Brain microvascular endothelial cell (primary cell): ENCODE measurements at regions not wholly inside any gene's neighbourhood (a gene's known extent, or its start where the extent isn't known, plus 50 kb on each side); places are given as distances from the start of the nearest gene placed in this dataset.

ENCODE experiments used
- DNase-seq: peaks from one replicate; pipeline ENCODE4 v3.0.0-alpha.2; 2020
- H3K27ac ChIP-seq: fragments of 250-450 bp; sonication (Bioruptor Pico); 2 replicates; pipeline ENCODE4 v1.5.1; 2020; ENCODE audit warnings: mild to moderate bottlenecking, moderate library complexity
- H3K27me3 ChIP-seq: fragments of 250-450 bp; sonication (Bioruptor Pico); replicated peaks from 2 replicates; pipeline ENCODE4 v1.5.1; 2020; ENCODE audit warnings: mild to moderate bottlenecking
- H3K36me3 ChIP-seq: fragments of 250-450 bp; sonication (Bioruptor Pico); replicated peaks from 2 replicates; pipeline ENCODE4 v1.5.1; 2020; ENCODE audit warnings: mild to moderate bottlenecking
- H3K4me3 ChIP-seq: 2 replicates; pipeline ENCODE4 v1.5.1; 2011; ENCODE audit warnings: low read depth, mild to moderate bottlenecking, control low read depth, low read length, moderate library complexity
- in situ Hi-C: cut with HindIII; loops from 2 replicates; pipeline ENCODE4 v1.10.0; 2017; ENCODE audit warnings: low sequenced_read_pairs, low pct_ligation_motif_present
- TF ChIP-seq, protein P1 (sequence below): IDR thresholded peaks from 2 replicates; pipeline ENCODE4 v1.5.1; 2011; ENCODE audit warnings: low read depth, mild to moderate bottlenecking, moderate library complexity, low read length, control low read depth, inconsistent platforms; ENCODE audit errors: missing control alignments

- DNase-seq, result no peak
- TF ChIP-seq, protein P1, sequence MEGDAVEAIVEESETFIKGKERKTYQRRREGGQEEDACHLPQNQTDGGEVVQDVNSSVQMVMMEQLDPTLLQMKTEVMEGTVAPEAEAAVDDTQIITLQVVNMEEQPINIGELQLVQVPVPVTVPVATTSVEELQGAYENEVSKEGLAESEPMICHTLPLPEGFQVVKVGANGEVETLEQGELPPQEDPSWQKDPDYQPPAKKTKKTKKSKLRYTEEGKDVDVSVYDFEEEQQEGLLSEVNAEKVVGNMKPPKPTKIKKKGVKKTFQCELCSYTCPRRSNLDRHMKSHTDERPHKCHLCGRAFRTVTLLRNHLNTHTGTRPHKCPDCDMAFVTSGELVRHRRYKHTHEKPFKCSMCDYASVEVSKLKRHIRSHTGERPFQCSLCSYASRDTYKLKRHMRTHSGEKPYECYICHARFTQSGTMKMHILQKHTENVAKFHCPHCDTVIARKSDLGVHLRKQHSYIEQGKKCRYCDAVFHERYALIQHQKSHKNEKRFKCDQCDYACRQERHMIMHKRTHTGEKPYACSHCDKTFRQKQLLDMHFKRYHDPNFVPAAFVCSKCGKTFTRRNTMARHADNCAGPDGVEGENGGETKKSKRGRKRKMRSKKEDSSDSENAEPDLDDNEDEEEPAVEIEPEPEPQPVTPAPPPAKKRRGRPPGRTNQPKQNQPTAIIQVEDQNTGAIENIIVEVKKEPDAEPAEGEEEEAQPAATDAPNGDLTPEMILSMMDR, result no peak
- no peaks in the 10 kb centered on the region for H3K36me3 ChIP-seq
- H3K27me3 ChIP-seq, result no peaks in the 10 kb centered on the region
- no peak overlapping the region for H3K27ac ChIP-seq
- in situ Hi-C loops, result no loop called here
- no peak overlapping the region for H3K4me3 ChIP-seq
These were observed 136.7 kb upstream of the NCK2 start for GRCh38 chr2:105607920-105608504.

DNA sequence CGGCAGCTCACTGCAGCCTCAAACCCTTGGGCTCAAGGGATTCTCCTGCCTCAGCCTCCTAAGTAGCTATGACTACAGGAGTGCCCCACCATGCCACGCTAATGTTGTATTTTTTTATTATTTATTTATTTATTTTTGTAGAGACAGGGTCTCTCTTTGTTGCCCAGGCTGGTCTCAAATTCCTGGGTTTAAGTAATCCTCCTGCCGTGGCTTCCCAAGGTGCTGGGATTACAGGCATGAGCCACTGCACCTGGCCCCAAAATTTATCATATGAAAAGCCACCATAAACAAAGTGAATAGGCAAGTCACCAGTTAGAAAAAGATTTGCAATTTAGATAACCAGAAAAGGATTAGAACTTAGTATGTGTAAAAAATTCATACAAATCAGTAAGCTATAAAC, 138.6 kb upstream of the NCK2 start:
- no peak overlapping the region for H3K27ac ChIP-seq
- in situ Hi-C loops, result no loop called here
- H3K36me3 ChIP-seq, result no peaks in the 10 kb centered on the region
- H3K27me3 ChIP-seq, result no peaks in the 10 kb centered on the region
- TF ChIP-seq, protein P1, result no peak
- no peak for DNase-seq
- H3K4me3 ChIP-seq, result no peak overlapping the region

DNA sequence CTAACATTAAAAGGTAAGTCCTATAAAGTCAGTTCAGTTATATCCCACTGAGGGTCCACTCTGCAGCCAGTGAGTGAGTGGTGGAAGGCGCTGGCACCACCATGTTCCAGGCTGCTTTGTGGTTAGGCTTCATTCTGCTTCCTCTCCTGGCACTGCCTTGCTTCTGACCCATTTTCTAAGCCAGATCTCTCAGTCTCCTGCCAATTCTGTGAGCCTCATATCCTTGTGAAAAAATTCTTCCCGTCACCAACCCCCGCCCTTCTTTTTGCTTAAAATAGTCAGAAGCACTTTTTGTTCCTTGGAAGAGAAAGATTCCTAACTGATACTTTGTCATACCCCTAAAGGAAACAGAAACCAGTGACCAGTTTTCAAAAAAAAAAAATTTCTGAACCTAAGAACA, 139.8 kb upstream of the NCK2 start:
- no peak overlapping the region for H3K27ac ChIP-seq
- in situ Hi-C loops, result no loop called here

GRCh38 chr2:105600949-105601794, 143.5 kb upstream of the NCK2 start:
- Histone ChIP-seq H3K4me3 (no peak overlapping the region), H3K36me3 (no peaks in the 10 kb centered on the region), H3K27me3 (no peaks in the 10 kb centered on the region), H3K27ac (no peak overlapping the region)
- in situ Hi-C loops, result no loop called here
- TF ChIP-seq, protein P1, result no peak
- DNase-seq, result no peak

More for the DNA sequence above, 139.8 kb upstream of the NCK2 start:
- TF ChIP-seq, protein P1, result no peak
- H3K36me3 ChIP-seq, result no peaks in the 10 kb centered on the region
- DNase-seq, result no peak
- no peak overlapping the region for H3K4me3 ChIP-seq
- no peaks in the 10 kb centered on the region for H3K27me3 ChIP-seq

DNA sequence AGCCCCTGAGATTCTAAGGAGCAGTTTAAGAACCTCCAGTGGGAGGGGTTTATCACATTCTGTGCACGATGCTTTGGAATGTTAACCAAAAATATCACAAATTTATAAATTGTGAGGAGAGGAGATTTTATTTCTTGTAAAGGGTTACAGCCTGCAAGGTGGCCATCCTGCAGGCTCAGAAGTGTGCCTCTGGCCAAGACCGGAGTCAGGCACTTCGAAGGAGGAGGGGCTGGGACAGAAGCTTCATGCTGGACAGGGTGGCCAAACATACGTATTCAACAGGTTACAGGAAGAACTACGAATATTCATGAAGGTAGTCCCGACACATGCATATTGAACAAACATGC, 144.1 kb upstream of the NCK2 start:
- Histone ChIP-seq H3K4me3 (no peak overlapping the region), H3K27ac (no peak overlapping the region), H3K27me3 (no peaks in the 10 kb centered on the region), H3K36me3 (no peaks in the 10 kb centered on the region)
- in situ Hi-C loops, result no loop called here
- DNase-seq, result no peak
- TF ChIP-seq, protein P1, result no peak

GRCh38 chr2:105600037-105600442, 144.7 kb upstream of the NCK2 start:
- no peaks in the 10 kb centered on the region for H3K27me3 ChIP-seq
- in situ Hi-C loops, result no loop called here
- H3K4me3 ChIP-seq, result no peak overlapping the region
- H3K27ac ChIP-seq, result no peak overlapping the region
- DNase-seq, result no peak
- TF ChIP-seq, protein P1, result no peak
- no peaks in the 10 kb centered on the region for H3K36me3 ChIP-seq
